Endothelial cell of umbilical vein (primary cell): ENCODE measurements at regions not wholly inside any gene's neighbourhood (a gene's known extent, or its start where the extent isn't known, plus 50 kb on each side); places are given as distances from the start of the nearest gene placed in this dataset.

Experiments used
- EZH2 ChIP-seq: IDR thresholded peaks from 2 replicates; pipeline ENCODE4 v1.6.1; 2012; ENCODE audit warnings: borderline replicate concordance, low read depth, mild to moderate bottlenecking, moderate library complexity, low read length, inconsistent platforms; ENCODE audit not compliant: severe bottlenecking
- POLR2A ChIP-seq: IDR thresholded peaks from 2 replicates; pipeline ENCODE4 v1.6.1; 2012; ENCODE audit warnings: low read depth, mild to moderate bottlenecking, control low read depth, low read length
- TF ChIP-seq, protein P1 (sequence below), 2 donors: IDR thresholded peaks; 1 replicate in 1 of 2; 2 replicates in 1 of 2; pipeline ENCODE4 v1.5.1; 2011; ENCODE audit warnings: low read length in 2 of 2, mild to moderate bottlenecking in 2 of 2, moderate library complexity in 2 of 2, control low read depth in 1 of 2, inconsistent platforms in 1 of 2, low read depth in 1 of 2; ENCODE audit not compliant: insufficient read depth in 1 of 2; ENCODE audit errors: extremely low read depth in 1 of 2

DNA sequence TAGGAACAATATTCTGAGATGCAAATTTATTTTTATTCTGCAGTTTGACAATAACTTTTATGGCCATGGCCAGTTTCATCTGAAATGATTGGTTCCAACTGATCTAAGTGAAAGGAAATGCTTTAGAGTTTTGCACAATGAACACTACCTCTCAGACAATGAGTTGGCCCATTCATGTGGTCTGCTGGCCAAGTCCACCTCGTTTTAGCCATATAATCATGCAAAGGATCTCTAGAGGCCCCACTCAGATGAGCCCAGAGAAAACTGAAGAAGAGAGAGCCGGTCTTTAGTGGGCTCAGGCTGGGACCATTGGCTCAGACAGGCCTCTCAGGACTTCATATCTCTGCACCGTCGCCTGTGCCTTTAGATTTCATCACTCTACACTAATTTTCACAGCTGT, 254.7 kb downstream of the MREG start:
- TF ChIP-seq, protein P1, sequence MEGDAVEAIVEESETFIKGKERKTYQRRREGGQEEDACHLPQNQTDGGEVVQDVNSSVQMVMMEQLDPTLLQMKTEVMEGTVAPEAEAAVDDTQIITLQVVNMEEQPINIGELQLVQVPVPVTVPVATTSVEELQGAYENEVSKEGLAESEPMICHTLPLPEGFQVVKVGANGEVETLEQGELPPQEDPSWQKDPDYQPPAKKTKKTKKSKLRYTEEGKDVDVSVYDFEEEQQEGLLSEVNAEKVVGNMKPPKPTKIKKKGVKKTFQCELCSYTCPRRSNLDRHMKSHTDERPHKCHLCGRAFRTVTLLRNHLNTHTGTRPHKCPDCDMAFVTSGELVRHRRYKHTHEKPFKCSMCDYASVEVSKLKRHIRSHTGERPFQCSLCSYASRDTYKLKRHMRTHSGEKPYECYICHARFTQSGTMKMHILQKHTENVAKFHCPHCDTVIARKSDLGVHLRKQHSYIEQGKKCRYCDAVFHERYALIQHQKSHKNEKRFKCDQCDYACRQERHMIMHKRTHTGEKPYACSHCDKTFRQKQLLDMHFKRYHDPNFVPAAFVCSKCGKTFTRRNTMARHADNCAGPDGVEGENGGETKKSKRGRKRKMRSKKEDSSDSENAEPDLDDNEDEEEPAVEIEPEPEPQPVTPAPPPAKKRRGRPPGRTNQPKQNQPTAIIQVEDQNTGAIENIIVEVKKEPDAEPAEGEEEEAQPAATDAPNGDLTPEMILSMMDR (IDR thresholded peaks at IDR 0.05; ENCODE audit: extremely low read depth in 1 of 2, insufficient read depth in 1 of 2, low read depth in 1 of 2, low read length in 2 of 2), result no peak
- no peak for TF ChIP-seq POLR2A
- no peak for TF ChIP-seq EZH2
